ENCODE measurements at regions not wholly inside any gene's neighbourhood (a gene's known extent, or its start where the extent isn't known, plus 50 kb on each side); places are given as distances from the start of the nearest gene placed in this dataset.

DNA sequence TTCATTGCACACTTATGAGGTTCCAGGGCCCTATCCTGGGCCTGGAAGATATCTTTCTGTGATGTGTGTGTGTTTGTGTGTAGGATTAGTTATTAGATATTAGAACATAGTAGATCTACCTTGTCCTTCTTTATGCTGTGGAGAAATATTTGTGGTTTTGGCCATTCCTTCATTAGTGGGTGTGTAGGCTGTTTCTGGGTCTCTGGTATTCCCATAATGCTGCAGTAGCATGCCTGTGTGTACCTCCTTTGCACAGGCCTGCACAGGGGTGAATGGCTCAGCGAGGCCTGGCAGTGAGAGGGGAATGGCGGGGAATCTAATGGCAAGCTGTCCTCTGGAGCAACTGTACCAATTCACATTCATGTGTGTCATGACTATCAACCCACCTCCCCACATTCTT lies 125.8 kb upstream of the MRPS22 start:
- no peak for TF ChIP-seq EZH2 (IDR thresholded peaks at IDR 0.05; ENCODE audit: low read length, missing control alignments)
- no peak for TF ChIP-seq CTCF (conservative IDR thresholded peaks at IDR 0.05 in 1 of 2, IDR thresholded peaks at IDR 0.05 in 1 of 2; ENCODE audit: low read depth in 1 of 2, low read length in 2 of 2)
- H3K36me3 ChIP-seq (ENCODE audit: control insufficient read depth, insufficient read depth, low read length) = no peaks in the 10 kb centered on the region
- H4K20me1 ChIP-seq (ENCODE audit: control insufficient read depth, extremely low read depth, insufficient read depth, low read length) = no peaks in the 10 kb centered on the region
- H3K27me3 ChIP-seq (ENCODE audit: control insufficient read depth, insufficient read depth, low read length) = no peaks in the 10 kb centered on the region
- H3K9ac ChIP-seq (ENCODE audit: insufficient read depth, low read length) = no peak overlapping the region
- H3K4me3 ChIP-seq (replicated peaks in 1 of 4; ENCODE audit: control extremely low read depth in 1 of 4, insufficient read depth in 1 of 4, low read depth in 3 of 4, low read length in 4 of 4) = no peak overlapping the region
- no peaks in the 10 kb centered on the region for H3K4me1 ChIP-seq (ENCODE audit: control insufficient read depth, extremely low read depth, insufficient read depth, low read length)
- H2AFZ ChIP-seq (ENCODE audit: low read length) = no peak overlapping the region
- no peak overlapping the region for H3K4me2 ChIP-seq (ENCODE audit: extremely low read depth, insufficient read depth, low read length)
- H3K9me3 ChIP-seq (ENCODE audit: control insufficient read depth, insufficient read depth, low read depth, low read length) = no peaks in the 10 kb centered on the region
- H3K79me2 ChIP-seq (ENCODE audit: control insufficient read depth, insufficient read depth, low read length) = no peaks in the 10 kb centered on the region
- no peak overlapping the region for H3K27ac ChIP-seq (ENCODE audit: insufficient read depth, low read length)
- DNase-seq (ENCODE audit: low read depth in 2 of 2) = peak in 1 of 2 donors; percentile 56

DNA sequence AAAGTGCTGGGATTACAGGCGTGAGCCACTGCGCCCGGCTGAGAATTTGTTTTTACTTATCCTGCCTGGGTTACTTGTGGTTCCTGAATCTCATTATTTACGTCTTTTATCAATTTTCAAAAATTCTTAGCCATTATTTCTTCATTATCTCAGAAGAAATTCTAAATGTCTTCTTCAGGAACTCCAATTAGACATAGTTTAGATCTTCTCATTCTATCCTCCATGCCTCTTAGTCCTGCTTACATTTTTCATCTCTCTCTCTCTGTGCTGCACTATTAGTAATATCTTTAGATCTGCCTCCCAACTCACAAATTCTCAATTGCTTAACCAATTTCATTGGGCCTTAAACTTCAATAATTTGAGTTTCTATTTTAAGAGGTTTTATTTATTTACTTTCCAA lies 124.4 kb upstream of the MRPS22 start:
- H3K4me1 ChIP-seq (ENCODE audit: control insufficient read depth, extremely low read depth, insufficient read depth, low read length) = no peaks in the 10 kb centered on the region
- no peak for DNase-seq (ENCODE audit: low read depth in 2 of 2)
- H4K20me1 ChIP-seq (ENCODE audit: control insufficient read depth, extremely low read depth, insufficient read depth, low read length) = no peaks in the 10 kb centered on the region
- H3K4me3 ChIP-seq (replicated peaks in 1 of 4; ENCODE audit: control extremely low read depth in 1 of 4, insufficient read depth in 1 of 4, low read depth in 3 of 4, low read length in 4 of 4) = no peak overlapping the region
- H3K27me3 ChIP-seq (ENCODE audit: control insufficient read depth, insufficient read depth, low read length) = no peaks in the 10 kb centered on the region
- H3K79me2 ChIP-seq (ENCODE audit: control insufficient read depth, insufficient read depth, low read length) = no peaks in the 10 kb centered on the region
- no peaks in the 10 kb centered on the region for H3K36me3 ChIP-seq (ENCODE audit: control insufficient read depth, insufficient read depth, low read length)
- no peak overlapping the region for H2AFZ ChIP-seq (ENCODE audit: low read length)
- no peak overlapping the region for H3K27ac ChIP-seq (ENCODE audit: insufficient read depth, low read length)
- TF ChIP-seq CTCF (conservative IDR thresholded peaks at IDR 0.05 in 1 of 2, IDR thresholded peaks at IDR 0.05 in 1 of 2; ENCODE audit: low read depth in 1 of 2, low read length in 2 of 2) (no peak), EZH2 (IDR thresholded peaks at IDR 0.05; ENCODE audit: low read length, missing control alignments) (no peak)
- H3K4me2 ChIP-seq (ENCODE audit: extremely low read depth, insufficient read depth, low read length) = no peak overlapping the region
- H3K9me3 ChIP-seq (ENCODE audit: control insufficient read depth, insufficient read depth, low read depth, low read length) = no peaks in the 10 kb centered on the region
- no peak overlapping the region for H3K9ac ChIP-seq (ENCODE audit: insufficient read depth, low read length)

- H3K36me3 ChIP-seq (ENCODE audit: control insufficient read depth, insufficient read depth, low read length) = no peaks in the 10 kb centered on the region
- DNase-seq (ENCODE audit: low read depth in 2 of 2) = no peak
- H3K79me2 ChIP-seq (ENCODE audit: control insufficient read depth, insufficient read depth, low read length) = no peaks in the 10 kb centered on the region
- no peaks in the 10 kb centered on the region for H4K20me1 ChIP-seq (ENCODE audit: control insufficient read depth, extremely low read depth, insufficient read depth, low read length)
- H3K4me3 ChIP-seq (replicated peaks in 1 of 4; ENCODE audit: control extremely low read depth in 1 of 4, insufficient read depth in 1 of 4, low read depth in 3 of 4, low read length in 4 of 4) = no peak overlapping the region
- H3K4me2 ChIP-seq (ENCODE audit: extremely low read depth, insufficient read depth, low read length) = no peak overlapping the region
- no peak overlapping the region for H3K9ac ChIP-seq (ENCODE audit: insufficient read depth, low read length)
- H3K9me3 ChIP-seq (ENCODE audit: control insufficient read depth, insufficient read depth, low read depth, low read length) = no peaks in the 10 kb centered on the region
- no peak for TF ChIP-seq EZH2 (IDR thresholded peaks at IDR 0.05; ENCODE audit: low read length, missing control alignments)
- no peak for TF ChIP-seq CTCF (conservative IDR thresholded peaks at IDR 0.05 in 1 of 2, IDR thresholded peaks at IDR 0.05 in 1 of 2; ENCODE audit: low read depth in 1 of 2, low read length in 2 of 2)
- no peaks in the 10 kb centered on the region for H3K4me1 ChIP-seq (ENCODE audit: control insufficient read depth, extremely low read depth, insufficient read depth, low read length)
- no peak overlapping the region for H3K27ac ChIP-seq (ENCODE audit: insufficient read depth, low read length)
- no peak overlapping the region for H2AFZ ChIP-seq (ENCODE audit: low read length)
- no peaks in the 10 kb centered on the region for H3K27me3 ChIP-seq (ENCODE audit: control insufficient read depth, insufficient read depth, low read length)
Observed at GRCh38 chr3:139222100-139222657, 121.6 kb upstream of the MRPS22 start.

Data from fibroblast of lung (primary cell).